ENCODE measurements at regions not wholly inside any gene's neighbourhood (a gene's known extent, or its start where the extent isn't known, plus 50 kb on each side); places are given as distances from the start of the nearest gene placed in this dataset.
A peak's percentile ranks its signal among the peaks of the same experiment; 100 is the strongest.

DNA sequence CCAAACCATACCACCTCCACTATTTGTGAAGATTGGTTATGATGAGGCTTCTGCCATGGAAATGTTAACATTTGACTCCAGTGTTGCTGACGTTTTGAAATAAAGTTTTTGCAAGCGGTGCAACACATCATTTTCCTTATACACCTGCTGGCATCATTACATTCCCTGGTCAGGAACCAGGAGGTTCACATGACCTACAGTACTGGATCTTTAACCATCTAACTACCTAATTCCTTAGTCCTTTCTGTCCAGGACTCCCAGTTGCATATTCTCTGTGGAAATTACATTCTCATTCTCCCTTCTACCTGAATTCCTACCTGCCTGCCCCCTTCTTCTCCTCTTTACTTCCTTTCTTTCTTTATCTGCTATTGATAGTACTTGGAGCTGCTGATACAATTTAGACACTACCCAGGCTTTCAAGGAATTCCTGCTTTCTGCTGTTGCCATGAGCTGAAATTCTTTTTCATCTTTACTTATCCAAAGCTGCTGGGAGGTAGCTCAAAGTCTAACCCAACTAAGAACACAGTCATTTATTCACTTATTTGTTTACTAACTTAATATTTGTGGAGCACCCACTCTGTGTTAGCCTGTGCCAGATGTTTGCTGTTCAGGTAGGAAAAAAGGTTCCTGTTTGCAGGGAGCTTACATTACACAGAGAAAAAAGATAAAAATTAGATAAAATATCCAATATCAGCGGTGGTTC lies 144.2 kb downstream of the EDEM1 start:
- Histone ChIP-seq H3K4me3 (replicated peaks in 1 of 3; ENCODE audit: insufficient read depth in 1 of 3, low read depth in 2 of 3, low read length in 3 of 3) (no peak overlapping the region; a peak in 1 of 6 replicates), H3K9ac (ENCODE audit: insufficient read depth, low read depth, low read length) (no peak overlapping the region), H3K9me3 (ENCODE audit: low read length) (no peaks in the 10 kb centered on the region), H3K79me2 (ENCODE audit: insufficient read depth, low read length) (no peaks in the 10 kb centered on the region), H3K27me3 (ENCODE audit: control insufficient read depth in 1 of 2, insufficient read depth in 2 of 2, low read length in 2 of 2) (no peaks in the 10 kb centered on the region), H3K4me1 (ENCODE audit: insufficient read depth, low read length) (peaks cover 34% of the 10 kb centered on the region), H3K36me3 (replicated peaks in 1 of 2; ENCODE audit: control insufficient read depth in 1 of 2, insufficient read depth in 2 of 2, low read length in 2 of 2) (no peaks in the 10 kb centered on the region), H4K20me1 (ENCODE audit: insufficient read depth, low read length) (no peaks in the 10 kb centered on the region), H3K27ac (ENCODE audit: extremely low read length, insufficient read depth, low read length) (no peak overlapping the region), H2AFZ (ENCODE audit: low read length) (no peak overlapping the region), H3K4me2 (ENCODE audit: low read depth, low read length) (peak overlapping the region; percentile 56)
- in situ Hi-C loops (cut with HindIII; ENCODE audit: extremely low pct_ligation_motif_present, low pct_unique_long_range_greater_than_20kb) = no loop called here
- FAIRE-seq (no peak), ATAC-seq (peak; percentile 95), DNase-seq (ENCODE audit: low spot score) (peak; percentile 71)
- intact Hi-C loops (cut with micrococcal nuclease; ENCODE audit: unreplicated experiment) = no loop called here
- ChIA-PET POLR2A (interaction anchor here (0.6 to 0.7 kb wide), 2 partner anchors 9 to 17 kb away, joined by 3 read pairs; no protein-coding TSS in a partner anchor), CTCF (ENCODE audit: low intra/inter-chr PET ratio, low total read pairs) (no interaction called here)
- no TSS peak for BruUV-seq (replicated peaks)
- 17% methylated on average over 3 of the region's 3 CpGs for WGBS (ENCODE audit: low lambda C conversion rate)
- TF ChIP-seq, protein P1, sequence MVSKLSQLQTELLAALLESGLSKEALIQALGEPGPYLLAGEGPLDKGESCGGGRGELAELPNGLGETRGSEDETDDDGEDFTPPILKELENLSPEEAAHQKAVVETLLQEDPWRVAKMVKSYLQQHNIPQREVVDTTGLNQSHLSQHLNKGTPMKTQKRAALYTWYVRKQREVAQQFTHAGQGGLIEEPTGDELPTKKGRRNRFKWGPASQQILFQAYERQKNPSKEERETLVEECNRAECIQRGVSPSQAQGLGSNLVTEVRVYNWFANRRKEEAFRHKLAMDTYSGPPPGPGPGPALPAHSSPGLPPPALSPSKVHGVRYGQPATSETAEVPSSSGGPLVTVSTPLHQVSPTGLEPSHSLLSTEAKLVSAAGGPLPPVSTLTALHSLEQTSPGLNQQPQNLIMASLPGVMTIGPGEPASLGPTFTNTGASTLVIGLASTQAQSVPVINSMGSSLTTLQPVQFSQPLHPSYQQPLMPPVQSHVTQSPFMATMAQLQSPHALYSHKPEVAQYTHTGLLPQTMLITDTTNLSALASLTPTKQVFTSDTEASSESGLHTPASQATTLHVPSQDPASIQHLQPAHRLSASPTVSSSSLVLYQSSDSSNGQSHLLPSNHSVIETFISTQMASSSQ (IDR thresholded peaks at IDR 0.05; ENCODE audit: low read depth) = no peak
- TF ChIP-seq, protein P1 (CRISPR knock-in tag; IDR thresholded peaks at IDR 0.05; ENCODE audit: borderline replicate concordance) = no peak
- TF ChIP-seq, protein P2, sequence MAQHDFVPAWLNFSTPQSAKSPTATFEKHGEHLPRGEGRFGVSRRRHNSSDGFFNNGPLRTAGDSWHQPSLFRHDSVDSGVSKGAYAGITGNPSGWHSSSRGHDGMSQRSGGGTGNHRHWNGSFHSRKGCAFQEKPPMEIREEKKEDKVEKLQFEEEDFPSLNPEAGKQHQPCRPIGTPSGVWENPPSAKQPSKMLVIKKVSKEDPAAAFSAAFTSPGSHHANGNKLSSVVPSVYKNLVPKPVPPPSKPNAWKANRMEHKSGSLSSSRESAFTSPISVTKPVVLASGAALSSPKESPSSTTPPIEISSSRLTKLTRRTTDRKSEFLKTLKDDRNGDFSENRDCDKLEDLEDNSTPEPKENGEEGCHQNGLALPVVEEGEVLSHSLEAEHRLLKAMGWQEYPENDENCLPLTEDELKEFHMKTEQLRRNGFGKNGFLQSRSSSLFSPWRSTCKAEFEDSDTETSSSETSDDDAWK (CRISPR knock-in tag; IDR thresholded peaks at IDR 0.05) = no peak
- TF ChIP-seq, protein P3, sequence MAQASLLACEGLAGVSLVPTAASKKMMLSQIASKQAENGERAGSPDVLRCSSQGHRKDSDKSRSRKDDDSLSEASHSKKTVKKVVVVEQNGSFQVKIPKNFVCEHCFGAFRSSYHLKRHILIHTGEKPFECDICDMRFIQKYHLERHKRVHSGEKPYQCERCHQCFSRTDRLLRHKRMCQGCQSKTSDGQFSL (CRISPR knock-in tag; IDR thresholded peaks at IDR 0.05) = no peak
- TF ChIP-seq JDP2 (CRISPR knock-in tag; IDR thresholded peaks at IDR 0.05; ENCODE audit: borderline replicate concordance) = no peak
- no peak for TF ChIP-seq SMAD3 (CRISPR knock-in tag; IDR thresholded peaks at IDR 0.05)
- TF ChIP-seq ZNF333 (CRISPR knock-in tag; IDR thresholded peaks at IDR 0.05; ENCODE audit: borderline replicate concordance) = no peak
- peak; percentile 41; the same call in 1 of the 2 replicates for TF ChIP-seq TBX3 (IDR thresholded peaks at IDR 0.05; ENCODE audit: borderline replicate concordance)
- TF ChIP-seq MTA3 (CRISPR knock-in tag; IDR thresholded peaks at IDR 0.05) = no peak
- TF ChIP-seq FOXA1 (IDR thresholded peaks at IDR 0.05) = no peak
- TF ChIP-seq FOXA1 (CRISPR knock-in tag; IDR thresholded peaks at IDR 0.05) = 0 out of 2 replicates have a peak, but pooled peaks have one; percentile 34
- TF ChIP-seq CREM (IDR thresholded peaks at IDR 0.05) = peak; percentile 39; the same call in 1 of the 2 replicates
- TF ChIP-seq CREM (CRISPR knock-in tag; IDR thresholded peaks at IDR 0.05) = no peak
- TF ChIP-seq ZNF230 (CRISPR knock-in tag; IDR thresholded peaks at IDR 0.05) = no peak
- TF ChIP-seq, protein P4, sequence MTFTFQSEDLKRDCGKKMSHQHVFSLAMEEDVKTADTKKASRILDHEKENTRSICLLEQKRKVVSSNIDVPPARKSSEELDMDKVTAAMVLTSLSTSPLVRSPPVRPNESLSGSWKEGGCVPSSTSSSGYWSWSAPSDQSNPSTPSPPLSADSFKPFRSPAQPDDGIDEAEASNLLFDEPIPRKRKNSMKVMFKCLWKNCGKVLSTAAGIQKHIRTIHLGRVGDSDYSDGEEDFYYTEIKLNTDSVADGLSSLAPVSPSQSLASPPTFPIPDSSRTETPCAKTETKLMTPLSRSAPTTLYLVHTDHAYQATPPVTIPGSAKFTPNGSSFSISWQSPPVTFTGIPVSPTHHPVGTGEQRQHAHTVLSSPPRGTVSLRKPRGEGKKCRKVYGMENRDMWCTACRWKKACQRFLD (CRISPR knock-in tag; IDR thresholded peaks at IDR 0.05; ENCODE audit: borderline replicate concordance) = no peak
- no peak for TF ChIP-seq PHF8 (CRISPR knock-in tag; IDR thresholded peaks at IDR 0.05)
